ENCODE measurements at regions not wholly inside any gene's neighbourhood (a gene's known extent, or its start where the extent isn't known, plus 50 kb on each side); places are given as distances from the start of the nearest gene placed in this dataset.

- no peak overlapping the region for H3K27ac ChIP-seq
- H3K4me1 ChIP-seq: peaks cover 20% of the 10 kb centered on the region
- DNase-seq (ENCODE audit: low spot score in 2 of 2): no peak
Measured at GRCh38 chr21:41623945-41624344, 116.0 kb upstream of the TMPRSS2 start.

GRCh38 chr21:41622831-41623548 is 115.0 kb upstream of the TMPRSS2 start:
- Histone ChIP-seq H3K27ac (no peak overlapping the region), H3K36me3 (no peaks in the 10 kb centered on the region), H3K4me3 (no peak overlapping the region), H3K4me1 (peaks cover 20% of the 10 kb centered on the region), H3K27me3 (peaks cover 4% of the 10 kb centered on the region), H3K9me3 (no peaks in the 10 kb centered on the region)
- WGBS: 90% methylated on average over 13 of the region's 26 CpGs
- TF ChIP-seq EP300 (IDR thresholded peaks at IDR 0.05) (no peak), POLR2A (IDR thresholded peaks at IDR 0.05) (no peak), CTCF (IDR thresholded peaks at IDR 0.05) (no peak), POLR2AphosphoS5 (IDR thresholded peaks at IDR 0.05) (no peak)
- no peak for DNase-seq (ENCODE audit: low spot score in 2 of 2)

More at GRCh38 chr21:41623945-41624344, 116.0 kb upstream of the TMPRSS2 start:
- 87% methylated on average over 8 of the region's 8 CpGs for WGBS
- peaks cover 4% of the 10 kb centered on the region for H3K27me3 ChIP-seq
- H3K4me3 ChIP-seq: no peak overlapping the region
- TF ChIP-seq POLR2A (IDR thresholded peaks at IDR 0.05) (no peak), CTCF (IDR thresholded peaks at IDR 0.05) (no peak), POLR2AphosphoS5 (IDR thresholded peaks at IDR 0.05) (no peak), EP300 (IDR thresholded peaks at IDR 0.05) (no peak)
- no peaks in the 10 kb centered on the region for H3K9me3 ChIP-seq
- no peaks in the 10 kb centered on the region for H3K36me3 ChIP-seq

- peaks cover 20% of the 10 kb centered on the region for H3K4me1 ChIP-seq
- H3K9me3 ChIP-seq: no peaks in the 10 kb centered on the region
- peak overlapping the region; percentile 52 for H3K27ac ChIP-seq
- 85% methylated on average over 10 of the region's 10 CpGs for WGBS
- DNase-seq (ENCODE audit: low spot score in 2 of 2): no peak
- no peak overlapping the region for H3K4me3 ChIP-seq
- peaks cover 4% of the 10 kb centered on the region for H3K27me3 ChIP-seq
- no peak for TF ChIP-seq POLR2AphosphoS5 (IDR thresholded peaks at IDR 0.05)
- no peak for TF ChIP-seq POLR2A (IDR thresholded peaks at IDR 0.05)
- TF ChIP-seq CTCF (IDR thresholded peaks at IDR 0.05): no peak
- no peak for TF ChIP-seq EP300 (IDR thresholded peaks at IDR 0.05)
- H3K36me3 ChIP-seq: no peaks in the 10 kb centered on the region
Measured at GRCh38 chr21:41622201-41622600, 114.2 kb upstream of the TMPRSS2 start.

- no peaks in the 10 kb centered on the region for H3K9me3 ChIP-seq
- DNase-seq (ENCODE audit: low spot score in 2 of 2): no peak
- H3K4me3 ChIP-seq: no peak overlapping the region
- peak overlapping the region; percentile 52 for H3K27ac ChIP-seq
- no peaks in the 10 kb centered on the region for H3K36me3 ChIP-seq
- 19% methylated on average over 10 of the region's 10 CpGs for whole genome bisulfite sequencing
- TF ChIP-seq EP300 (IDR thresholded peaks at IDR 0.05) (no peak), POLR2A (IDR thresholded peaks at IDR 0.05) (no peak), POLR2AphosphoS5 (IDR thresholded peaks at IDR 0.05) (no peak), CTCF (IDR thresholded peaks at IDR 0.05) (no peak)
- H3K27me3 ChIP-seq: peaks cover 4% of the 10 kb centered on the region
- peaks cover 23% of the 10 kb centered on the region for H3K4me1 ChIP-seq
Measured at GRCh38 chr21:41621513-41621912, 113.6 kb upstream of the TMPRSS2 start.

GRCh38 chr21:41620982-41621381 is 113.0 kb upstream of the TMPRSS2 start:
- no peak for DNase-seq (ENCODE audit: low spot score in 2 of 2)
- H3K4me1 ChIP-seq: peaks cover 27% of the 10 kb centered on the region
- H3K4me3 ChIP-seq: no peak overlapping the region
- H3K27me3 ChIP-seq: peaks cover 4% of the 10 kb centered on the region
- H3K9me3 ChIP-seq: no peaks in the 10 kb centered on the region
- no peaks in the 10 kb centered on the region for H3K36me3 ChIP-seq
- TF ChIP-seq POLR2A (IDR thresholded peaks at IDR 0.05) (no peak), POLR2AphosphoS5 (IDR thresholded peaks at IDR 0.05) (no peak), EP300 (IDR thresholded peaks at IDR 0.05) (no peak), CTCF (IDR thresholded peaks at IDR 0.05) (no peak)
- H3K27ac ChIP-seq: peak overlapping the region; percentile 52
- 55% methylated on average over 8 of the region's 8 CpGs for WGBS

Measured in suprapubic skin (tissue), 4 donors.